WI38 (cell line): ENCODE measurements at regions not wholly inside any gene's neighbourhood (a gene's known extent, or its start where the extent isn't known, plus 50 kb on each side); places are given as distances from the start of the nearest gene placed in this dataset.

Experiments
- H3K4me3 ChIP-seq: 2 replicates; pipeline ENCODE4 v1.5.1; 2011; ENCODE audit warnings: low read depth, mild to moderate bottlenecking, control low read depth, low read length
- CTCF ChIP-seq: IDR thresholded peaks from 2 replicates; pipeline ENCODE4 v1.5.1; 2012; ENCODE audit warnings: low read depth, mild to moderate bottlenecking, control low read depth, low read length

- H3K4me3 ChIP-seq: no peak overlapping the region
- no peak for TF ChIP-seq CTCF
Observed at GRCh38 chr5:155451106-155451505, 437.6 kb downstream of the KIF4B start.

GRCh38 chr5:155455791-155456514 is 442.4 kb downstream of the KIF4B start:
- no peak for TF ChIP-seq CTCF
- H3K4me3 ChIP-seq: no peak overlapping the region

- no peak for TF ChIP-seq CTCF
- no peak overlapping the region for H3K4me3 ChIP-seq
Observed at GRCh38 chr5:155459889-155460500, 446.4 kb downstream of the KIF4B start.

- no peak for TF ChIP-seq CTCF
- H3K4me3 ChIP-seq: no peak overlapping the region
Observed at GRCh38 chr5:155460501-155460931, 447.0 kb downstream of the KIF4B start.

GRCh38 chr5:155461304-155461703 is 447.7 kb downstream of the KIF4B start:
- H3K4me3 ChIP-seq: no peak overlapping the region
- no peak for TF ChIP-seq CTCF

- no peak for TF ChIP-seq CTCF
- H3K4me3 ChIP-seq: no peak overlapping the region
Observed at GRCh38 chr5:155466851-155467250, 453.3 kb downstream of the KIF4B start.

GRCh38 chr5:155471027-155471426 is 457.5 kb downstream of the KIF4B start:
- TF ChIP-seq CTCF: no peak
- H3K4me3 ChIP-seq: no peak overlapping the region
